ENCODE measurements at regions not wholly inside any gene's neighbourhood (a gene's known extent, or its start where the extent isn't known, plus 50 kb on each side); places are given as distances from the start of the nearest gene placed in this dataset.

DNA sequence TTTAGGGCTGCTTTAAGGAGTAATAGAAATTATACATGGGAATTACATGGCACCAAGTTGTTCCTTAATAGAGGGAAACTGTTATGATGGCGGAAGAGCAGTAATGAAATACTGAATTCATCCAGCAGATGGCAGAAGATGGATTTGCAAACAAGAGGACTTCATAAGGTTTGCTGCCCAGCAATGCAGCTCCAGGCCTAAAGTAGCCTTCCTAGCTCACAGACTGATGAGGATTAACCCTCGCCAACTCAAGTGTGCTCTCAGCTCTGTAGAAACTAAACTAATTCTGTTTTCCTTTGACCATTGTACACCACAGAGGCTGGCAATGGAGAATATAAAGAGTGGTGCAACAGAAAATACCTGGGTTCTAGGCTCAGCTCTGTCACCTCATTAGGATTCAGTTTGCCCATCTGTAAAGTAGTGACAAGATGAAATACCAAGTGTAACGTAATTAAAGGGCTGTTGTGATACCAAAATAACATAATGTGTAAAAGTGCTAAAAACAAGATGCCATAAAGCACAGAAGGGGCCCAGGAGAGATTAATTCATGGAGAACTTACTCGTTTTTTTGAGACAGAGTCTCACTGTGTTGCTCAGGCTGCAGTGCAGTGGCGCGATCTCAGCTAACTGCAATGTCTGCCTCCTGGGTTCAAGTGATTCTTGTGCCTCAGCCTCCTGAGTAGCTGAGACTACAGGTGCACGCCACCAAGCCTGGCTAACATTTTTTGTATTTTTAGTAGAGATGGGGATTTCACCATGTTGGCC is 102.4 kb upstream of the SERBP1 start:
- ATAC-seq (peak; percentile 39 to 70 (median 60)), DNase-seq (peak in 1 of 3 donors; percentile 64)
- Histone ChIP-seq H3K27me3 (no peaks in the 10 kb centered on the region), H3K9me3 (no peaks in the 10 kb centered on the region), H3K36me3 (no peaks in the 10 kb centered on the region), H3K27ac (peak overlapping the region; percentile 56 to 98 (median 59)), H3K4me1 (peaks cover 0 to 82% (median 26%) of the 10 kb centered on the region in 4 donors), H3K4me3 (no peak overlapping the region)
- intact Hi-C loops (cut with DNase I) = loop anchor here (10.0 kb wide), 2 partner anchors 222 to 232 kb away; no protein-coding TSS in a partner anchor
- TF ChIP-seq POLR2A (IDR thresholded peaks at IDR 0.05) = no peak
- TF ChIP-seq, protein P1, sequence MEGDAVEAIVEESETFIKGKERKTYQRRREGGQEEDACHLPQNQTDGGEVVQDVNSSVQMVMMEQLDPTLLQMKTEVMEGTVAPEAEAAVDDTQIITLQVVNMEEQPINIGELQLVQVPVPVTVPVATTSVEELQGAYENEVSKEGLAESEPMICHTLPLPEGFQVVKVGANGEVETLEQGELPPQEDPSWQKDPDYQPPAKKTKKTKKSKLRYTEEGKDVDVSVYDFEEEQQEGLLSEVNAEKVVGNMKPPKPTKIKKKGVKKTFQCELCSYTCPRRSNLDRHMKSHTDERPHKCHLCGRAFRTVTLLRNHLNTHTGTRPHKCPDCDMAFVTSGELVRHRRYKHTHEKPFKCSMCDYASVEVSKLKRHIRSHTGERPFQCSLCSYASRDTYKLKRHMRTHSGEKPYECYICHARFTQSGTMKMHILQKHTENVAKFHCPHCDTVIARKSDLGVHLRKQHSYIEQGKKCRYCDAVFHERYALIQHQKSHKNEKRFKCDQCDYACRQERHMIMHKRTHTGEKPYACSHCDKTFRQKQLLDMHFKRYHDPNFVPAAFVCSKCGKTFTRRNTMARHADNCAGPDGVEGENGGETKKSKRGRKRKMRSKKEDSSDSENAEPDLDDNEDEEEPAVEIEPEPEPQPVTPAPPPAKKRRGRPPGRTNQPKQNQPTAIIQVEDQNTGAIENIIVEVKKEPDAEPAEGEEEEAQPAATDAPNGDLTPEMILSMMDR (IDR thresholded peaks at IDR 0.05) = peak; percentile 66 to 87 (median 72)
- WGBS (ENCODE audit: insufficient coverage, low coverage, low lambda C conversion rate, missing lambda C conversion rate) = 52% methylated on average over 6 of the region's 7 CpGs

DNA sequence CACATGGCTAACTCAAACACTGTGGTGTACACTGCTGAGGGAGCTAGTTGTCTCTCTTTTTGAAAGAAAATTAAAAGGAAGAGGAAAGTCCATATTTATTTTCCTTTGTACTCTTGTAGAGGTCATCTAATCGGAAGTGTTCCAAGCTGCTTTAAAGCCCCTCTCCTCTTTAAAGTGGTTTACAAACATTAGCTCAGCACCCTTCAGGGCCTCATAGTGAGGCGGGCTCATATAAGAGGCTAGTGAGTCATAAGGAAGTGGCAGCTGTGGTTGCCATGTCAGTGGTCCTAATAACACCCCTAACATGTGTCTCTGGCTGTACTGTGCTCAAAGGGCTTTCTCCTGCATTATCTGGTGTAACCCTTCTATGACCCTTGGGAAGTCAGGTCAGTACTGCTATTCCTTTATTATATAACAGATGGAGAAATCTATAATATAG is 104.4 kb upstream of the SERBP1 start:
- peak overlapping the region; percentile 11 to 98 (median 69) for H3K27ac ChIP-seq
- WGBS (ENCODE audit: insufficient coverage, low coverage, low lambda C conversion rate, missing lambda C conversion rate) = 14% methylated on average over 2 of the region's 2 CpGs
- H3K36me3 ChIP-seq = no peaks in the 10 kb centered on the region
- H3K27me3 ChIP-seq = no peaks in the 10 kb centered on the region
- DNase-seq (no peak), ATAC-seq (peak; percentile 32 to 62 (median 47))
- H3K9me3 ChIP-seq = no peaks in the 10 kb centered on the region
- no peak for TF ChIP-seq POLR2A (IDR thresholded peaks at IDR 0.05)
- TF ChIP-seq, protein P1 (IDR thresholded peaks at IDR 0.05) = no peak
- intact Hi-C loops (cut with DNase I) = loop anchor here (10.0 kb wide), 2 partner anchors 220 to 230 kb away; no protein-coding TSS in a partner anchor
- H3K4me1 ChIP-seq = peaks cover 0 to 77% (median 18%) of the 10 kb centered on the region in 4 donors
- peak overlapping the region in 1 of 3 donors; percentile 0 for H3K4me3 ChIP-seq

DNA sequence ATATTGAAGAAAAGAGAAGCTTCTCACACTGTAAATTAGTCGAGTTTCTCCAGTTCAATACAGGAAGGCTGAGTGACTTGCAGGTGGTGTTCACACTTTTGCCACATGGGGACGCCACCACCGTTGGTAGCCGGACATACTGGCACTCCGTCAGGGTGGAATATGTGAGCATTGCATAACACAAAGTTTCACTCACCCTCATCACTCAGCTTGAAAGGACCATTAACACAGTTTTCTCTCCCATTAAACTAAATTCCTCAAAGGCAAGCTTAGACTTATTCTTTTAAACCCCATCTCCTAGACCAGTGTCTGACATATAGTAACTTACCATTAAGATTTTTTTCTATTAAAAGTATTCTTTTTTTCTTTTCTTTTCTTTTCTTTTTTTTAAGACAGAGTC is 105.3 kb upstream of the SERBP1 start:
- H3K27me3 ChIP-seq = no peaks in the 10 kb centered on the region
- TF ChIP-seq, protein P1 (IDR thresholded peaks at IDR 0.05) = peak; percentile 96 to 98 (median 97)
- no peak for TF ChIP-seq POLR2A (IDR thresholded peaks at IDR 0.05)
- ATAC-seq (peak; percentile 65 to 81 (median 70)), DNase-seq (peak; percentile 78 to 90 (median 85))
- no peak overlapping the region for H3K4me3 ChIP-seq
- peaks cover 0 to 81% (median 22%) of the 10 kb centered on the region in 4 donors for H3K4me1 ChIP-seq
- no peaks in the 10 kb centered on the region for H3K9me3 ChIP-seq
- peak overlapping the region; percentile 11 to 98 (median 69) for H3K27ac ChIP-seq
- intact Hi-C loops (cut with DNase I) = loop anchor here (10.0 kb wide), 2 partner anchors 219 to 229 kb away; no protein-coding TSS in a partner anchor
- no peaks in the 10 kb centered on the region for H3K36me3 ChIP-seq
- WGBS (ENCODE audit: insufficient coverage, low coverage, low lambda C conversion rate, missing lambda C conversion rate) = 1% methylated on average over 5 of the region's 5 CpGs

DNA sequence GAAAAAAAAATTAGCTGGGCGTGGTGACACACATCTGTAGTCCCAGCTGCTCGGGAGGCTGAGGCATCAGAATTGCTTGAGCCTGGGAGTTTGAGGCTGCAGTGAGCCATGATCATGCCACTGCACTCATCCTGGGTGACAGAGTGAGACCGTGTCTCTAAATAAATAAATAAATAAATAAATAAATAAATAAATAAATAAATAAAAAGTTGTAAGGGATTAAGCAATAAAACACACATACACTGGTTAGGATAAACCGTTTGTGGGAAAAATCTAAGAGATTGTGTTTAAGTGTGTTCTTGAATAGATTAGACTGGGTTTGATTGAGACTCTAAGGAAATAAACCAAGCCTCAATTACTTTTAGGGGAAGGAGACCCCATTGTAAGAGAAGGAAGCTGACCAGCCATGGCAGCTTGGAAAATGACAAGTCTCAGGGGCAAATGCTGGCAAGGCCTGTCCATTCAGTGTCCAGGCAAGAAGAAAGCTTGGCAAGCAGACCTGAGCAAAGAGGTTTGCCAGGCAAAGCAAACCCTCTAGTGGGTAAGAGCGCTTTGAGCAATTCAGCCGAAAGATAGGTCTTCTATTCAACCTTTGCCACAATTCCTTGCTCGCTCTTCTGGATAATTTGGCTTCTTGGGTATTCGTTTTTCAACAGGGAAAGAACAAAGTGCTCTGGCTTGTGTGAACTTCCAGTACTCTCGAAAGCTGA is 106.9 kb upstream of the SERBP1 start:
- Histone ChIP-seq H3K9me3 (no peaks in the 10 kb centered on the region), H3K27me3 (no peaks in the 10 kb centered on the region), H3K27ac (peak overlapping the region in 2 of 3 donors; percentile 69 to 98), H3K36me3 (no peaks in the 10 kb centered on the region), H3K4me1 (peaks cover 0 to 75% (median 24%) of the 10 kb centered on the region in 4 donors), H3K4me3 (no peak overlapping the region)
- no peak for TF ChIP-seq POLR2A (IDR thresholded peaks at IDR 0.05)
- TF ChIP-seq, protein P1 (IDR thresholded peaks at IDR 0.05) = no peak
- DNase-seq (peak in 1 of 3 donors; percentile 78), ATAC-seq (peak; percentile 12 to 47 (median 32))
- WGBS (ENCODE audit: insufficient coverage, low coverage, low lambda C conversion rate, missing lambda C conversion rate) = 39% methylated on average over 9 of the region's 9 CpGs
- intact Hi-C loops (cut with DNase I) = loop anchor here (10.0 kb wide), 2 partner anchors 218 to 228 kb away; no protein-coding TSS in a partner anchor
